Fibroblast of skin of back (primary cell): ENCODE measurements at regions not wholly inside any gene's neighbourhood (a gene's known extent, or its start where the extent isn't known, plus 50 kb on each side); places are given as distances from the start of the nearest gene placed in this dataset.
"Not testable (repeated sequence)": the region's sequence is repeated elsewhere in the genome, so short reads cannot be mapped to it uniquely, and the experiment has no call there.

Experiments
- DNase-seq: peaks from one replicate; pipeline ENCODE4 v3.0.0-alpha.2; 2013

DNA sequence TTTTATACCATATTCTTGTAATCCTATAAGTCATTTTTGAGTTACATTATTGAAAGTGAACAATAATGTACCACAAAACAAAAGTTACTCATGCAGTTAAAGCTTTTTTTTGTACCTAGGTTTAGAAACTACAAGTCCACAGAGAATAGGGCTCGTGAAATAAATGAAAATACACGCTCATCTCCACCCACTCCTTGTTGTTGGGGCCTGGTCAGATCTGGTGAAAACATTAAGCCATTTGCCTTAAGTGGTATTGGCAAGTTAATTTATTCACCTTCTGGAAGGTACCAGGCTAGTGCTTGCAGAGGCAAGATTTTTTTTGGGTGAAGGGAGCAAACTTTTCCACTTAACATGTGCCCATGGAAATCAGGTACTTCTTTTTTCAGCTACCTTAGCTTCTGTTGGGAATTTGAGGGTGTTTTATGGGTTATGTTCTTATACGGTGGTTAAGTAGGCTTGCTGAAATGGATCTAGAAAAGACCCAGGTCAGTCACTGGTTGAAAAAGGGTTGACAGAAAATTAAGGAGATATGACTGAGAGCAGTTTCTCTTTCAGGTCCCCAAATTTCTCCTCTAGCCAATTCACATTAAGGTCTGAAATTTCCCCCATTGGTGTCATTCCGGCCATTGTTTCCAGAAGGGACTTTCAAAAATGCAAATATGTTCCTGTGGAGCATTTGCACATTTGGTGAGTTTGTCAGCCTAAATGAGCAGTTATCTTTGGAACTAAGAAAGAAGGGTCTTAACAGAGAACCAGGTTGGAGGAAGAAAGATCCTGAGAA, 143.3 kb downstream of the KCNRG start:
- DNase-seq: no peak

DNA sequence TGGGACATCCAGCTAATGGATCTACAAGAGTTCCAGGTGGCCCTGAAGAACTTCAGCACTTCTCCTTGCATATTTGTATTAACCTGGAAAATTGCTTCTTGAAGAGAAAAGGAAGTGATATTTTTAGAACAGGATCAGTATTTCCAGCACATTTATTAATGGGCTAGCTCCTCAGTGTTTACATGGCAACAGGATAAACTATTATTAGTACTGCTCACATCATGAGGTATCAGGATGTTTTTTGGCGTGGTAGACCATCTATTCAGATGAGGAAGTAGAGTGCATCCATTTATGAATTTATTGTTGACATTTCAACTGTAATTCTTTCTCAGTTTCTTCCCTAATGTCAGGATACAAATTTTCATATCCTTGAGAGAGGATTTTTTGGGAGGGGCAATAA, 144.4 kb downstream of the KCNRG start:
- no peak for DNase-seq

DNA sequence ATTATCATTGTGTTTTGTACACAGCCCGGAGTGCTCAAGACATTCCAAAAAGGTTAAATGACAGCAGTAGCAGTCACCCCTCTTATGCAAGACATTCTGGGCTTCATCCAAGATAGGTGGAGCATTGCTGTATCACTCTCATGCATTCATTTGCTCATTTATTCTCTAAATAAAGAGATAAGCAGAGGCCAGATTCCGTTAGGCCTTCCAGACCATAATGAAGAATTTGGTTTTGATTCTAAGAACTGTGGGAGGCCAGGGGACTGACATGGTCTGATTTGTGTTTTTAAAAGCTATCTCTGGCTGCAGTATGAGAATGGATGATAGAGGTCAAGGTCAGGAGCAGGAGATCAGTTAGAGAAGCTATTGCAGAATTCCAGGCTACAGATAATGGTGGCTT, 145.8 kb downstream of the KCNRG start:
- no peak for DNase-seq

DNA sequence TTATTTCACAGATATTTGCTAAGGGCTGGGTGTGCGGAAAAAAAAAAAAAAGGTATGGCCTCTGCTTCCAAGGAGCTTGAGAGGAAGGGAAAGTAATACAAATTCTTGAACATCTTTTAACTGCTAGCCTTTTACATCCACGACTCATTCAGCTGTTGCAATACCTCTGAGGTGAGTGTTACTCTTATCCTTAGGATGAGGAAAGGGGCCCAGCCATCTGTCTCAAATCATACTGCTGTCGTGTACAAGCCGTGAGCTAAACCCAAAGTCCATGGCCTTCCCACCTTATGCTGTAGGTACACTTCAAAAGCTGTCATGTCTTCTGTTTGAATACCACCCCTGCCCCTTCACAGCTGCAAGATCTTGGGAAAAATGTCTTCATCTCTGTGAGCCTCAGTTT, 146.8 kb downstream of the KCNRG start:
- no peak for DNase-seq

DNA sequence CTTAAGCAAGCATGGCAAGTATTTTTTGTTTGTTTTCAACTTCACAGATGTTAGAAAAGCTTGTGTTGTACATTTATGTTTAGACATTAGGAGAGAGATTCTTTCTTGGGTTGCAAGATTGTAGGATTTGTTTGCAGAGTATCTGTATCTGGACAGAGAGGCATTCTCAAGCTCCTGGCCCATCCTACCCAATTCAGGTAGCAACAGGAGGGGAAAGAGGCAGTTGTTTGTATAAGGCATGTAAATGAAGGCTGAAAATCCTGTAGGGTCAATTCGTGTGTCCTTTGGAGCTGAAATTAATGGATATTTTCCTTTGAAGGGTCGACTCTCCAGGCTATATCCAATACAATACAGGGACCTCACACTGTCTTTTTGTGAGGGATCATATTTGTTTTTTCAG, 147.3 kb downstream of the KCNRG start:
- DNase-seq: no peak

DNA sequence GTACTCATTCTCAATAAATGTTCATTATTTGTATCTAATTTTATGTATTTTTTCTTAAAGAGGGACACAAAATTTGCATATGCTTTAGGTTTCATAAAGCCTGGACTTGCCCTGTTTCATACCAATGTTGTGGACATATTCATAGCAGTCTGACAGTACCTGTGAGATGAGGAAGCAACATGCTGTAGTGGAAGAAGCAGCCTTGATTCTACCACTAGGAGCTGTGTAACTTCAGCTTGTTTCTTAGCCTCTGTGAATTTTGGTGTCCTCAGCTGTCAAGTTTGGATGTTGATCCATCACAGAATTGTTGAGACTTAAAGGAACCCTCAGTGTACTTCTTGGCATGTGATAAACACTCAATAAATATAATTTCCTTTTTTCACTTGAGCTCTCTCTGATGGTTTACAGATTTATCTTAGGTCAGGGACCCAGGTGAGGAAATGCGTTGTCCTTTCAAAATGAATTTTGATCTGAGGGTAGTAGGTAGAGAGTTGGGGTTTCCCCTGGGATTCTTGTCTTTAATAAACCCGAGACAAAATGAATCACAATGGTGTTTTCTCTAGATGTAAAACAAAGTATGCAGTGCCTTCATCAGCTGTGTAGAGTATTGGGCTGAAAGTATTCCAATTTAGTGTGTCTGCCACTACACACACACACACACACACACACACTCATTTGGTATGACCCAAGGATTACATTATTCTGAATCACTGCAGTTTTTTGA, 152.1 kb downstream of the KCNRG start:
- DNase-seq: no peak

DNA sequence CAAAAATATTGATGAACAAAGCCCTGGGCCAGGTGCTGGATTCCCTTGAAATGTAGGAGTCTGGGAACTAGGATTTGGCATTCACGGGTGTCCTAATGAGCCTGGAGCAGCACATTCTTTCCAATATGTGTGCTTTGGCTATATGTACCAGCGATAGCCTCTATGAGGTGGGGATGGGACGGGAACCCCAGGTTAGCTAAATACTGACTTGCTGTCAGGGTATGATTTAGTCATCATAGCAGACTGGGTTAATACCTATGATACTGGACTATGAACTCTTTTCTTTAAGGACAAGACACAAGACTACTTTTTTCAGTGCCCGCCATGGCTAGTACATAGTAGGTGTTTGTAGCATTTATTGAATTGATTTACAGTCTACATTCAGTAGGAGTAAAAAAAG, 152.7 kb downstream of the KCNRG start:
- DNase-seq: no peak

DNA sequence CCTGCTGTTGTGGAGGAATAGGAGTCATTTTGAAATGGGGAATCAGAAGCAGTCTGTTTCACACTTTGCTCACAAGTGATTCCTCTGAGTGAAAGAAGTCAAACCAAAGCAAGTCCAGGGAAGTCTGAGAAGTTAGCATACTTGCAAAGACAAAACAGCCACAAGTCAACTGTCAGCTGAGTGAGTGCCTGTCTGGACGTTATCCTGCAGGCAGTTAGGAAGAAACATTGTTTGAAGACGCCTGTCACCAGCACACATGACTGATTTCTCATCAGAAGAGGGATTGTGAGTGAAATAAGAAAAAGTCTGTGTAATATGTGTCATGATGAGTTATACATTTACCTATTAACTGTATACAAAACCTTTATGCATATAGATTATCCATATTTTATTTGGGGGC, 153.5 kb downstream of the KCNRG start:
- DNase-seq: no peak

DNA sequence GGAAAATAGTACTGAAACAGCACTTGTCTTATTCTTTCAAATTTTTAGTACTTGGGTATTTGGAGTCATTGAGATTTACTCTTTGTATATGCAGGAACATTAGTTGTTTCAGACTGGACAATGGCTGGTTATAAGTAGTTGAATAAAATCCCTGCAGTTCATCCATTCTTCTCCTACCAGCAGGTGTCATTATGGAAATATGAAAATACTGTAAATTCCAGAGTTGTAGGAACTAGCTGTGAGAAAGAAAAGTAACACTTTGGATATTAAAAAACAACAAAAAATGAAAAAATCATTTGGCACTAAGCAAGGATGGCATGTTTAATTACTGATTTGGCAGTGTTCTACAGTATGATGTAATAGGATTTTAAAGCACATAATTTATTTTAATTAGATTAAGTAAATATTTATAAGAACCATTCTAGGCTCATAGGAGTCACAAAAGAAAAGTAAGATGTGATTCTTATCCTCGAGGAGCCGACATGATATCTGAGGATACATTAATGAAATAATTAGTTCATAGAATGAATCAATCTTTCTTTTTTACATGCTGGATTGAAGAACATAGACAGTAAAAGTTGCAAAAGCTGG, 155.3 kb downstream of the KCNRG start:
- peak; percentile 33 for DNase-seq

DNA sequence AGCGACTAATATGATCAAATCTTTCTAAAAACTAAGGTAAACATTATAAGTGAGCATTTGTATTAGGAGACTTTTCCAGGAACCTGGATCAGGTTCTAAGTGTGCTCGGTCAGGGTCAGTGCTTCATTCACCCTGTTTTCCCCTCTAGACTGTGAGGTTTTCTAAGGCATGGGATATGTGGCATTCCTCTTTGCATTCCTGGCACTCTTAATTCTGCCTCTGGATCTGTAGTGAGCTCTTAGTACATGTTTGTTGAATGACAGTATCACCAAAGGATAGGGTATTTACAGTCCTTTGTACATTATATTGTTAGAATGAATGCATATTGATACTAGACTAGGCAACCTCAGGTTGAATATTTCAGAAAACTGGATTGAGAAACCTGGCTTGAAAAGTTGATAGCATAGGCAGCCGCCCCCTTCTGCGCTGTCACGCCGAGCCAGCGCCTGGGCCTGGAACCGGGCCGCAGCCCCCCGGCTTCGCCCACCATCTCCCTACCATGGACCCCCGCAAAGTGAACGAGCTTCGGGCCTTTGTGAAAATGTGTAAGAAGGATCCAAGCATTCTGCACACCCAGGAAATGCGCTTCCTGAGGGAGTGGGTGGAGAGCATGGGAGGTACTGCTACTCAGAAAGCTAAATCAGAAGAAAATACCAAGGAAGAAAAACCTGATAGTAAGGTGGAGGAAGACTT, 156.5 kb downstream of the KCNRG start:
- DNase-seq: peak; percentile 53

DNA sequence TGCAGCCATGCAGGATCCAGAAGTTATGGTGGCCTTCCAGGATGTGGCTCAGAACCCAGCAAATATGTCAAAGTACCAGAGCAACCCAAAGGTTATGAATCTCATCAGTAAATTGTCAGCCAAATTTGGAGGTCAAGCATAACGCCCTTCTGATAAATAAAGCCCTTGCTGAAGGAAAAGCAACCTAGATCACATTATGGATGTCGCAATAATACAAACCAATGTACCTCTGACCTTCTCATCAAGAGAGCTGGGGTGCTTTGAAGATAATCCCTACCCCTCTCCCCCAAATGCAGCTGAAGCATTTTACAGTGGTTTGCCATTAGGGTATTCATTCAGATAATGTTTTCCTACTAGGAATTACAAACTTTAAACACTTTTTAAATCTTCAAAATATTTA, 157.8 kb downstream of the KCNRG start:
- DNase-seq: not testable (repeated sequence)

DNA sequence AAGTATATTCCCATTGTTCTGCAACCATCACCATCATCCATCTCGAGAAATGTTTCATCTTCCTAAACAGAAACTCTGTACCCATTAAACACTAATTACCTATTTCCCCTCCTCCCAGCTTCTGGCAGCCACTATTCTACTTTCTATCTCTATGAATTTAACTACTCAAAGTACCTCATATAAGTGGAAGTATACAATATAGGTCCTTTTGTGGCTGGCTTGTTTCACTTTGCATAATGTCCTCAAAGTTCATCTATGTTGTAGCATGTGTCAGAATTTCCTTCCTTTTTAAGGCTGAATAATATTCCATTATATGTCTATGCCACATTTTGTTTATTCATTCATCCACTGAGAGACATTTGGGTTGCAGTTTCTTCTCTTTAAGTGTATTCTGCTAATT, 159.4 kb downstream of the KCNRG start:
- no peak for DNase-seq

DNA sequence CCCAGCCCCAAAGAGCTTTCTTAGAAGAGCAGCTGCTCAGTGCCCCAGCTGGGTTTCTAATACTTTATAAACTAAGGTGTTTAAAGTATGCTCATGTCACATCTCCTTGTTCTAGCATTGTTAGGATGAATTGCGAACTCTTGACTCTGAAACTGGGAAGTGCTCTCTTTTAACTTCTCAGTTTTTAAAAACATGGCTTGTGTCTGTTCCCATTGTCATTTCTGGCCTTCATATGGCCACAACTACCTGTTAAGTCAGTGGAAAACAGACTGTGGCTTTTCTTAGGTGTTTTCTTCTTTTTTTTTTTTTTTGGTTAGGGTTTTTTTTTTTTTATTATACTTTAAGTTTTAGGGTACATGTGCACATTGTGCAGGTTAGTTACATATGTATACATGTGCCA, 164.7 kb downstream of the KCNRG start:
- no peak for DNase-seq

DNA sequence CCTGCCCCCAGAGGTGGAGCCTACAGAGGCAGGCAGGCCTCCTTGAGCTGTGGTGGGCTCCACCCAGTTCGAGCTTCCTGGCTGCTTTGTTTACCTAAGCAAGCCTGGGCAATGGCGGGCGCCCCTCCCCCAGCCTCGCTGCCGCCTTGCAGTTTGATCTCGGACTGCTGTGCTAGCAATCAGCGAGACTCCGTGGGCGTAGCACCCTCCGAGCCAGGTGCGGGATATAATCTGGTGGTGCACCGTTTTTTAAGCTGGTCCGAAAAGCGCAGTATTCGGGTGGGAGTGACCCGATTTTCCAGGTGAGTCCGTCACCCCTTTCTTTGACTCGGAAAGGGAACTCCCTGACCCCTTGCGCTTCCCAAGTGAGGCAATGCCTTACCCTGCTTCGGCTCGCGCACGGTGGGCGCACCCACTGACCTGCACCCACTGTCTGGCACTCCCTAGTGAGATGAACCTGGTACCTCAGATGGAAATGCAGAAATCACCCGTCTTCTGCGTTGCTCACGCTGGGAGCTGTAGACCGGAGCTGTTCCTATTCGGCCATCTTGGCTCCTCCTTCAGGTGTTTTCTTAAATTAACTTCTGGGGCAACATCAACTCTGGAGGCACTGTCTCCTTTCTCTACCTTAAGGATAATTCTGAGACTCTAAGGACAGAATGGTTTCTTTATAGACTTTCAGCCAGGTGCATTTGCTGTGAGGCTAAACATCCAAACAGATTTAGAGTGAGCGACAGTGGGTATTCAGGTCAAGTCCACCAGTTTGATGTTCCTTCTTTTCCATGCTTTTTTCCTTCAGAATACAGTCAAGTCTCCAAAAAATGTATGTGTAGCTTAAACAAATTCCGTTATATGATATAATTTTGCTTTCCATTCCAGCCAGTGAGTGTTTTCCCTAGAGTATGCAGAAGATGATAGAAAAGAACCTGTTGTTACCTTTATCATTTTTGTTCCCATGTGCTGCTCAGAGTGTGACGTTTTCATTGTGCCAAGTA, 170.8 kb downstream of the KCNRG start:
- DNase-seq: not testable (repeated sequence)

DNA sequence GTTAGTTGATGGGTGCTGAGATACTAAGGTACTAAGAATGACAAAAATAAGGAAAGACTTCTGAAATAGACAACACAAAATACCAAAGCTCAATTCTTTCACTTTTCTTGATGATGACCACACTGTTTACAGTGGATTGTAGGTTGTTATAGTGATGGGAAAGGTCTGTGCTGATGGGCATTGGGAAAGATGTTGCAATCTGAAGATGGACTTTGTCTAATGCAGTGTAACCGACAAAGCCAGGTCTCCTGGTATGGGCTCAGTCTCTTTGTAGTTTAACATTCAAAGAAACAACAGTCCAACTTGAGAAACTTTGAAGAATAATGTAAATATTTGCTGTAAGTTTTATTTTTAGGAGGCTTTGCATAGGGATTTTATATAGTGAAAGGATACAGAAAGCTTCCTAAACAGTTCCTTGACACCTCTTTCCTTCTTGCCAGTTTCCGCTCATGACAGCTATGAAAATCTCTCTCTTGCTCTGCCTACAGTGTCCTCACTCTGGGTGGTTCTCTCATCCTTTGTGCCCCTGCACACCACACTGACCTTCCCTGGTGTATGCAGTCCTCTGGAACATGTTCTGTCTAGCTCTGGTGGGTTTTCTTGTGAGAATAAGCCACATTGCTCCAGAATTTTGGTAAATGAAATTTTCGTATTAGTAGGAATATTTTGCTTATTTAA, 172.2 kb downstream of the KCNRG start:
- DNase-seq: no peak

DNA sequence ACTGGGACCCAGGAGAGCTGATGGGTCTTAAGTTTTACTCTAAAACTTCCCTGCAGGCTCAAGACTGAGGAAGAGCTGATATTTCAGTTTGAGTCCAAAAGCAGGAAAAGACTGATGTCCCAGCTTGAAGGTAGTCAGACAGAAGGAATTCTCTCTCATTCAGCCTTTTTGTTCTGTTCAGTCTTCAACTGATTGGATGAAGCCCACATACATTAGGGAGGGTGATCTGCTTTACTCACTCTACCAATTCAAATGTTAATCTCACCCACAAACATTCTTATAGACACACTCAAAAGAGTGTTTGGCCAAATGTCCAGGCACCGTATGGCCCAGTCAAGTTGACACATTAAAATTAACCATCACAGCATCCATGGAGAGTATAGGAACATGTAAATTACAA, 173.5 kb downstream of the KCNRG start:
- DNase-seq: no peak

DNA sequence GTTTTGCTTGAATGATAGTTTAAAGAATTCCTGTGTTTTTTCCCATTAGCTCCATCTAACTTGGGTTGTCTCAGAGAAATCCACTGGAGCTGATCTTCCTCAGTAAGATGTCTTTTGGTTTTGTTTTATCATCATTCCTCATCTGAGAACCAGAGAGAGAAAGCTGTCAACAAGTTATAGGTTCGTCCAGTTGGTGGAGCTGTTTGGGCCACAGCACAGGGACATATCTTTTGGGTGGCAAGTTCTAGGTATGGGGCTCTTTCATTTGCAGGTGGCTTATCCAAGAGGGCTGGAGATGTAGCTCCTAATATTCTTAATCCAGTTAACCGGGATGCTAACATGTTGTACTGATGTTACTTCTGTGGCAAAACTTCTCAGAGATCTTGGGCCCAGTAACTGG, 174.2 kb downstream of the KCNRG start:
- no peak for DNase-seq

DNA sequence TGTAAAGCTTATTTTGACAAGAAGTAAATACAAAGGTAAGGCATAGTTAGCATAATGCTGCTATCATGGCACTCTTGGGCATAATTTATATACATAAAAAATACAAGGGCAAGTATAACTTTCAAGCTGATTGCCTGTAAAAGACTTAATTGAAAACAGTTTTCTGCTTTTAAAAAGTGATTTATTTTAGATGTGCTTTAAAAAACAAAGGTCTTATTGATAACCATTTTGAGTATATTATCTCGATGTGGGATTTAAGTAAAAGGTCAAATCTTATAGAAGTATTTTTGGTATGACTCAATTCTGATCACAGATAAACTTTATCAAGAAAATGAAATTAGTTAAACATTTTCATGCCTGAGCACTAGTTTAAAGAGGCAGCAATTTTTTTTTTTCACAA, 175.8 kb downstream of the KCNRG start:
- no peak for DNase-seq

DNA sequence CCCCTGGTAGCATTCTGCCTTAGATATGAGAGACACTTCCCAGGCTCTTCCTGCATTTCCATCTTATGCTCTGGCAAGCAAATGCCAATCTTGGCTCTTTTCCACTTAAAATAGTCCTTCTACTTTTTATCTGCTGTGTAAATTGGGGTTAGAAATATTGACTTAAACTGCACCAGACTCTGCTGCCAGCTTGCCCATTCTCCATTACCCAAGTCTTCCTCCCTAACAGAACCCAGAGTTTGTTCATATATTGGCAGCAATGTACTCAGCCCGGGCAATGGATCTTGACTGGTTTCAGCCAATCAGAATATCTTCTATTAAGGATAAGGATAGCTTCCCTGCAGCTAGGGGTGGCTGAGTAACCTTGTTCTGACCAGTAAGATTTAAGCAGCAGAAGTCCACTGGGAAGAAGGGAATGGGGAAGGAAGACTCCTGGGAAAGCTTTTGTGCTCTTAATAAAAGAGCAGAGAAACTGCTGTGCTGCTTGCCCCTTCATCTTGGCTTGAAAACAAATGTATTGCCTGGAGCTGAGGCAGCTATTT, 177.1 kb downstream of the KCNRG start:
- DNase-seq: no peak

DNA sequence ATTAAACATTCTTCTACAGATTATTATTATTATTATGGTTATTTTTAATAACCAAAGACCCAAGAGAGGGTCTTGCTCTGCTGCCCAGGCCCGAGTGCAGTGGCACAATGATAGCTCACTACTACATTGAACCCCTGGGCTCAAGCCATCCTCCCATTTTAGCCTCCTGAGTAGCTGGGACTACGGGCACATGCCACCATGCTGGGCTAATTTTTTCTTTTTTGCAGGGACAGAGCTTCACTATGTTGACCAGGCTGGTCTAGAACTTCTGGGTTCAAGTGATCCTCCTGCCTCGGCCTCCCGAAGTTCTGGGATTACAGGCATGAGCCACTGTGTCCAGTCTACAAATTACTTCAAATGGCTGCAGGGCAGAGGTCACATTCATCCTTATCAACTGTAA, 179.8 kb downstream of the KCNRG start:
- no peak for DNase-seq

DNA sequence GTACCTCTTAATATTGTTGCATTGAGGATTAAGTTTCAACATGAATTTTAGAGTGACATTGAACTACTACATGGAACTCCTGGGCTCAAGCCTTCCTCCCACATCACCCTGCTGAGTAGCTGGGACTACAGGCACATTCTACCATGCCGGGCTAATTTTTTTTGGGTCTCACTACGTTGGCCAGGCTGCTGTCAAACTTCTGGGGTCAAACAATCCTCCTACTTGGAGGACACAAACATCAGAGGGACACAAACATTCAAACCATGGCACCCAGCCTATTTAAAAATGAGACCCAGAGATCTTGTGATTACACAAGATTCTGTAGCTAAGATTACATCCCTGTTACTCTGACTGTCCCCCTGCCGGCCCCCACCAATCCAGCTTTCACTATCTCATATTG, 180.9 kb downstream of the KCNRG start:
- no peak for DNase-seq
